HG02759 (cell line): ENCODE measurements at regions not wholly inside any gene's neighbourhood (a gene's known extent, or its start where the extent isn't known, plus 50 kb on each side); places are given as distances from the start of the nearest gene placed in this dataset.

Experiments
- ATAC-seq: cut with Tn5 transposase; IDR thresholded peaks from one replicate; pipeline ENCODE4 v1.9.1; 2021; ENCODE audit warnings: mild to moderate bottlenecking, moderate library complexity; ENCODE audit not compliant: unreplicated experiment

DNA sequence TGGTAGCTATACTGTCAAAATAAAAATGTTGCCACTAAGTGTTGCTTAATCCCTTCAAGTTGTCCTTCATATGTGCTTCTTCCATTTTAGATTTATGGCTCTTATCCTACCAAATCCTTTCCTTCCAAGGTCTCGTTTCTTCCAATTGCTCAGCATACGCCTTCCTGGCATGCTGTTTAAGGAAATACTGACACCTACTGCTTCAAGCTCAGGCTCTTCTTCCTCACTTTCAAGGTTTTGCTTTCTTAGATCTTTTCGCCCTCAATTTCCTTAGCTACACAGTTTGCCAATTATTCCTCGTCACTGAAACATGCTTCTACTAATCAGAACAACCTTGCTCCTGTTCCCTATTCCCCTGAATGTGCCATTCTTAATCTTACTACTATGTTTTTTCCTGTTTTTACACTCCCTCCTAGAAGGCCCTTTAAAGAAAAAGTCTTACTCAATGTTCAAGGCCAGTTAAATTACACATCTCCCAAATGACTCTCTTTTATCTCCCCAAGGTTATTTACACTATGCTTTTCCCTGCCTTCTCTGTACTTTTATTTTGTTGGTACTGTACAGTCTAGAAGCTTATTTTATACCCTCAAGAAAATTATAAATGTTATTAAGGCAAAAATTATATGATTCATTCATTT is 343.1 kb downstream of the MZT1 start:
- ATAC-seq, result no peak

DNA sequence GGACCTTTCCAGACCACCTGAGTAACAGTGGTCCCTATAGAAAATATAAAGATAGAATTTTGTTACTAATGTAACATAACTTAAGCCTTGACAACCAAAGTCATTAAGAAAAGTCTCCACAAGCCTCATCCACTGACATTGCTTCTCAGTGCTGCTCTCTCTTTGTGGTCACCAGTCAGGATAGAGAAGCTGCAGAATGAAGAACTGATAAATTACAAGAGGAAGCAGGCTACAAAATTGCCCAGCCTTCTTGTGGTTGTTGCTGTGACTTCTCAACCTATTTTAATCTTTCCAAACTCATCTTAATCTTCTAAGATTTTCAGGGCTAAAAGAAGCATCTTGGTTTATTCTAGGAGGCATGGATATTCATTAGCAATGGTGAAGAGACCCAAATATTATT is 343.8 kb downstream of the MZT1 start:
- no peak for ATAC-seq

DNA sequence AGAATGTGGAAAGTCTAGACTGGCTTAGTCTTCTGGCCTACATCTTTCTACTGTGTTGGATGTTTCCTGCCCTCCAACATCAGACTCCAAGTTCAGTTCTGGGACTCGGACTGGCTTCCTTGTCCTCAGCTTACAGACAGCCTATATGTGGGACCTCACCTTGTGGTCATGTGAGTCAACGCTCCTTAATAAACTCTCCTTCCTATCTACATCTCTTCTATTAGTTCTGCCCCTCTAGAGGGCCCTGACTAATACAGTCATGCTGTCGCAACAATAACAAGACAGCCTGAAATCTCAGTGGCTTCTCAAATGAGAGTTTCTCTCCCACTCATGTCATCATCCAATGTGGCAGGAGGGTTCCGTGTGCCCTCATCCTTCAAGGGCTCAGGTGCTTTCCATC is 347.8 kb downstream of the MZT1 start:
- ATAC-seq, result no peak

- ATAC-seq, result no peak
Measured at GRCh38 chr13:72368031-72368430, 359.4 kb downstream of the MZT1 start.

GRCh38 chr13:72346716-72347115 is 380.7 kb downstream of the MZT1 start:
- no peak for ATAC-seq

DNA sequence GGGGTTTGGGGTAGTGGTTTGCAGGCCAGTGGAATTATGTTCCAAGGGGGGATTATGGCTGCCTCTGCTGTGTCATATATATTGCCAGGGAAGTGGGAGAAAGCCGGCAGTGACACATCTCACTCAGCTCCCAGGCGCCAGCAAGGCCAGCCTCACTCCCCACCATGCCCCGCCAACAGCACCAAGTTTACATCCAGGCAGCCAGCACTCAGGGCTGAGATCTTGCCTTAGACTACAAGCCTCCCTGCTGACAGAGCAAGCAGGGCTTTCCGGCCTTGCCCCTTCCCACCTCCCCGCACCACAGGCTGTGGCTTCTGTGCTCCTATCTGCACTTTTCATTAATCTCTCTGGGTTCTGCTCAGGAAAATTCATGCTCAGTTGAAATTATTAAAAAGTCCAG is 385.1 kb downstream of the MZT1 start:
- ATAC-seq, result no peak

DNA sequence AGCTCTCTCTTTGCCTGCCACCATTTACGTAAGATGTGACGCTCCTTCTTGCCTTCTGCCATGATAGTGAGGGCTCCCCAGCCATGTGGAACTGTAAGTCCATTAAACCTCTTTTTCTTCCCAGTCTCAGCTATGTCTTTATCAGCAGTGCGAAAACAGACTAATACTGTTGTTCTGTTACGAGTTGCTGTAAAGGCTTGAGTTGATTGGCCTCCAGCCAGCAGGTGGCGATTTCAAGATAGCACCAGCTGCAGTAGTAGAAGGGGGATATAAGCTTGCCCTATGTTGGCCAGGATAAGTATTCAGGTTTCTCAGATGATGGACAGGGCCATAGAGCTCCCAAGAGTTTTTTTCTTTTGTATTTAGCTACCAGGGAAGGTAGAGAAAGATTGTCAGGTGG is 385.5 kb downstream of the MZT1 start:
- no peak for ATAC-seq

DNA sequence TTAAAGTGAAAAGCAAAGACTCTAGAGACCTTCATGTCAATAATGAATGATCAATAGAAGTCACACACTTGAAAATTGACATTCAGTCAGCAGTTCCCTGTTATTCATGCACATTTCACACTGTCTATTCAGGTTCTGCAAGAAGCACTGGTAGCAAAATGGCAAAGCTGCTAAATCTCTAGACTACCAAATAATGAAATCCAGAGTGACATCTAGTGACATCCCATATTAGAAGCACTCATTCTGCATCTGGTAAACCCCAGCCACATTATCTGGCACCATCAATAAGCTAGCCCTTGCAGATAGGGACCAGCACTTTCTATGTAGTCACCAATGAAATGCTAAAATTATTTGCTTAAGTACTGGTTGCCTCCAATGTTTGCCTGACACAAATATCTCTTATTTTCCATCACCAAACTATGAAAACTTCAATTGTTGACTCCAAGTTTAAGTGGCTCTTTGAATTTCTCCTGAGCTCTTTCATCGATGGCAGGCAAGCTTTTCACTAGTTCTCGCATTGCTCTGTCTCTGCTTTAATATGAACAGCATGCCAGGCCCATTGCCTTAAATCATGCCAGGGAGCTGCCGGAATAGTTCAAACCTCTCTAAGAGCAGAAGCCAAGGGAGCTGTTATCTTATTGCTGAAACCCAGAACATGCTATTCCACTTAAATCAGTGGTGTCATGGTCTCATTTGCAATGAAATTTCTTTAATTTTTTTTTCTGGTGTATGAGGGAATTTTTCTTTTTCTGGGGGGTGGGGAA is 409.9 kb downstream of the MZT1 start:
- no peak for ATAC-seq

- ATAC-seq, result no peak
Measured at GRCh38 chr13:72316716-72317115, 410.7 kb downstream of the MZT1 start.

GRCh38 chr13:72315312-72315711 is 412.1 kb downstream of the MZT1 start:
- no peak for ATAC-seq

- ATAC-seq, result no peak
Measured at GRCh38 chr13:72314210-72314609, 413.2 kb downstream of the MZT1 start.

DNA sequence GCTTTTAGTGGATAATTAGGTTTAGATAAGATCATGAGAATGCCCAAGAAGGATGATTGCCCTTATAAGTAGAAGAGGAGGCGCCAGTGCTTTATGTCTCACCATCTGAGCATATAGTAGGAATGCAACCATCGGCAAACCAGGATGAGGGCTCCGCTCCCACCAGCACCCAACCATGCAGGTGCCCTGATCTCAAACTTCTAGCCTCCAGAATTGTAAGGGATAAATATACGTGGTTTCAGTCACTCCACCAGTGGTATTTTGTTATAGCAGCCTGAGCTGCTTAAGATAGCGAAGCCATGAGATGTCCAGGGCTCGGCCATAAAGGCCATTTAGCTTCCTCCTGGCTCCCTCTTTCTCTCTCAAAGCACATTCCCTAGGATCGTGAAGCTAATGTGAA is 413.9 kb downstream of the MZT1 start:
- ATAC-seq, result no peak

GRCh38 chr13:72303941-72304746 is 423.3 kb downstream of the MZT1 start:
- ATAC-seq, result no peak

DNA sequence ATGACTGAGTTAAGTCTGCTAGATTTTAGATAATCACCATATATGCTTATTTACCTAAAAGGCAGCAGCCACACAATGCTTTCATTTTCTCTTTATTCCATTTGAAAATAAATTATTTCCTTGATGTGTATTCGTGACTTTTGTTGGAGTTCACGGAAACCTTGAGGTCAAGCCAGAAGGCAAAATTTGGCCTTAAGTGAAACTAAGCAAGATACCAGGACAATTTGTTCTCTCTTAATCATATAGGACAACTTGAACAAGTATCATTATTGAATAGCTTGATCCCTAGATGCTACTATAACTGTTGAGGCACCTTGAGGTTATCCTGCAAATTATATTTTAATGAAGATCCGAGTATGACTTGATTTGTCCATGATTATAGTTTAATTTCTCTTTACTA is 429.2 kb upstream of the DACH1 start:
- no peak for ATAC-seq

GRCh38 chr13:72295153-72295552 is 428.1 kb upstream of the DACH1 start:
- ATAC-seq, result no peak

DNA sequence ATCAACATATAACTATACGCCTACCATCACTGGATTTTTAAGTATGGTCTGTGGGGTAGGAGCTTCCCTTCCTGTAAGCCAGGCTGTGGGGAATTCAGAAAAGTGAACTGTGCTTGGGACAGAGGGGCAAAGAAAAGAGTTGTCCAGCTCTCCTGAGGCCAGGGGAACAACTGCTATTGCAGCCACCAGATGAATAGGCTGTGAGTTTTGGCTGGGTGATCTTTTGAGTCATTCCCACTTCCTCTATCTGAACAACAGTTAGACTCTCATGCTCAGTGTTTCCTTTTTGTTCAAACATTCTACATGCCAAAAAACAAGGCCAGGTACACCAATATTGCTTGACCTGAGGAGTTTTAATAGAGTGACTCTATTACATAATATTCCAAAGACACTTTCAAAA is 426.2 kb upstream of the DACH1 start:
- no peak for ATAC-seq

DNA sequence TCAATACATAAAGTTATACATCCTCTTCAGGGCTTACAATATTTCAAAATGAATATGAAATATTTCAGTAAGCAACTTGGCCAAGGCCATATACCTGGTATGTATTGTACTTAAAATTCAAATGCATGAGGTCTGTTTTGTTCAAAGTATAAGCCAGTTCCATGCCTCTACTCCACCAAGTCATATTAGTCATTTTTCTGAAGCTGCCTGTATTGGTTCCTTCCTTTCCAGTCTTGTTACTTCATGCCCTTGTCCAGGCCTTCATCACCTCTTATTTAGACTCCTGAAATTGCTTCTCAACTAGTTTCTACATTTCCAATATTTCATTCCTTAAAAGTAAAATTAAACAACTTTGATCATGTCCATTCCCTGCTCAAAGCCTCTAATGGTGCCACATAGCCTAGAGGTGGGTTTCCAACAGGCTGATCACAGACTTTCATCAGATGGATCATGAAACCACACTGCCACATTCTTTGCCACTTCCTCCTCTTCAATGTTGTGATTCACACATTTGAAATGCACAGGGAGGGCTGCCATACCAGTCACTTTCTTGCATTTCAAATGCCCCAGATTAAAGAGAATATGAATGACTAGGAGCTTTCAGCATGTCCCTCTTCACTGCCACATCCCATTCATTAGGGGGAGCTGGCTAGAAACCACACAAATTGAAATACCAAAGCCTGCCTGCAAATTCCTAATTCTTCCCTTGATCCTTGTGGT is 424.1 kb upstream of the DACH1 start:
- no peak for ATAC-seq

- no peak for ATAC-seq
Measured at GRCh38 chr13:72286421-72286820, 419.4 kb upstream of the DACH1 start.

- ATAC-seq, result no peak
Measured at GRCh38 chr13:72284791-72285190, 417.8 kb upstream of the DACH1 start.

DNA sequence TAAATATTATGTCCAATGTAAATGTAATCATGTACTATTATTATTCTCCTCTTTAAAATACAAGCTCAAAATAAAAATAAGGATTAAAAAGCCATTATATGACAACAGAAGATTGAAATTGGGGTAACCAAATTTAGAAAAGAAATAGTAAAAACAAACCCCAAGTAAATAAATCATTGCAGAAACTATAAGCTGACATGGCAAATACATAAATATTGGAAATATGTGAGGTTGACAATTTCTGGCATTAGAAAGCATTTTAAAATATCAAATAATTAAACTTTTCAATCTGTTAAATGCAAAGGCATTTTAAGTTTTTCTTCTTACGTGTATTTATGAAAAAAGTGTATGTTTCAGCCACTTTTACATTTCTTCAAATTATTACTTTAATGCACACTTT is 394.7 kb upstream of the DACH1 start:
- no peak for ATAC-seq

DNA sequence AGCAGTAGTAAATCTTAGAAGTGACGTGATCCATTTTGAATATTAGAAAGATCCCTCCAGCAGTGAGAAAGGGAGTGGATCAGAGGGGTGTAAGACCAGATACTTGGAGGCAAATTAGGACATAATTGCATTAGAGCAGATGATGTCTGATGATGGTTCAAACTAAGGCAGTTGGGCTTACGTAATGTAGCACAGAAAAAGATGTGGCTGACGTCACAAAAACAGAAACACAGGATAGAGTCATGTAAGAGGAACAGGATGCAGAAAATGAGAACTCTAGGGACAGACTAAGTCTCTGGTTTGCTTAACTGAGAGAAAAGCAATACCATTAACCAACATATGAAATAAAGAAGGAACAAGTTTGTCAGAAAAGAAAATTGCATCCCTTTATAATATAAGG is 392.5 kb upstream of the DACH1 start:
- ATAC-seq, result no peak
